Transverse colon (tissue), 4 donors: ENCODE measurements at regions not wholly inside any gene's neighbourhood (a gene's known extent, or its start where the extent isn't known, plus 50 kb on each side); places are given as distances from the start of the nearest gene placed in this dataset.

ENCODE experiments used
- DNase-seq: peaks from one replicate; pipeline ENCODE4 v3.0.0-alpha.2; 2019
- H3K27ac ChIP-seq, 4 donors: fragments of 200-600 bp; sonication (generic); 2 replicates each; pipeline ENCODE4 v1.5.1; 2016 to 2018; ENCODE audit warnings: inconsistent platforms in 4 of 4
- H3K27me3 ChIP-seq: fragments of 200-600 bp; sonication (generic); 2 replicates; pipeline ENCODE4 v1.5.1; 2017; ENCODE audit warnings: inconsistent platforms
- H3K36me3 ChIP-seq, 4 donors: fragments of 200-600 bp; sonication (generic); 2 replicates each; pipeline ENCODE4 v1.5.1; 2017 to 2019; ENCODE audit warnings: inconsistent platforms in 4 of 4
- H3K4me1 ChIP-seq, 4 donors: fragments of 200-600 bp; sonication (generic); 2 replicates each; pipeline ENCODE4 v1.5.1; 2017 to 2020; ENCODE audit warnings: inconsistent platforms in 4 of 4
- H3K4me3 ChIP-seq, 4 donors: fragments of 200-600 bp; sonication (generic); 1 replicate in 1 of 4; 2 replicates in 3 of 4; pipeline versions ENCODE4 v1.5.1 to v1.6.1; 2017 to 2019; ENCODE audit warnings: inconsistent platforms in 4 of 4
- H3K9me3 ChIP-seq, 2 donors: fragments of 200-600 bp; sonication (generic); 2 replicates each; pipeline ENCODE4 v1.5.1; 2017 to 2019; ENCODE audit warnings: inconsistent platforms in 2 of 2
- CTCF ChIP-seq, 5 experiments: fragments of 200-600 bp in 3 of 5; fragments of 450-650 bp in 2 of 5; sonication (generic) in 3 of 5; IDR thresholded peaks; 1 replicate in 2 of 5; 2 replicates in 3 of 5; pipeline ENCODE4 v1.5.1; 2016 to 2017; ENCODE audit warnings: antibody characterized with exemption in 5 of 5, inconsistent platforms in 3 of 5, mild to moderate bottlenecking in 2 of 5, moderate library complexity in 1 of 5
- EP300 ChIP-seq: sonication (generic); formaldehyde crosslinking; IDR thresholded peaks from one replicate; pipeline ENCODE4 v1.6.1; 2017; ENCODE audit warnings: antibody characterized with exemption, low read depth
- POLR2A ChIP-seq: fragments of 450-650 bp; IDR thresholded peaks from one replicate; pipeline ENCODE4 v1.6.1; 2016; ENCODE audit warnings: antibody characterized with exemption, mild to moderate bottlenecking, moderate library complexity
- POLR2AphosphoS5 ChIP-seq, 3 donors: sonication (generic); formaldehyde crosslinking; IDR thresholded peaks; one replicate each; pipeline ENCODE4 v1.6.1; 2016; ENCODE audit warnings: antibody characterized with exemption in 3 of 3
- WGBS, 2 donors: methylation state at CpG; one replicate each; pipeline ENCODE4 v1.1.5; 2018; ENCODE audit warnings: low coverage in 1 of 2; 5-methylcytosine and 5-hydroxymethylcytosine counted together
- in situ Hi-C, 4 donors: fragments of 200-750 bp; cut with MboI; loops; one replicate each; pipeline versions ENCODE4 v1.15.0 to v1.15.1; 2017; ENCODE audit warnings: low sequenced_read_pairs in 3 of 4, low pct_ligation_motif_present in 1 of 4, low pct_unique_long_range_greater_than_20kb in 1 of 4
- intact Hi-C: fragments of 100-400 bp; cut with DNase I; formaldehyde crosslinking; loops from one replicate; pipeline ENCODE4 v1.15.1; 2023; ENCODE audit warnings: low total_unique reads

GRCh38 chr11:106384429-106384828 lies 307.0 kb downstream of the AASDHPPT start:
- no peak for DNase-seq
- Histone ChIP-seq H3K4me1 (no peaks in the 10 kb centered on the region), H3K27me3 (no peaks in the 10 kb centered on the region), H3K27ac (no peak overlapping the region), H3K36me3 (no peaks in the 10 kb centered on the region), H3K4me3 (no peak overlapping the region), H3K9me3 (no peaks in the 10 kb centered on the region)
- intact Hi-C loops (no loop called here), in situ Hi-C loops (no loop called here)
- TF ChIP-seq POLR2AphosphoS5 (IDR thresholded peaks at IDR 0.05) (no peak), EP300 (no peak), POLR2A (no peak), CTCF (IDR thresholded peaks at IDR 0.05) (no peak)
- 72 to 82% methylated on average over 2 of the region's 2 CpGs for WGBS, 2 donors

GRCh38 chr11:106386519-106386918 lies 309.1 kb downstream of the AASDHPPT start:
- TF ChIP-seq POLR2A (no peak), POLR2AphosphoS5 (IDR thresholded peaks at IDR 0.05) (no peak), EP300 (no peak), CTCF (IDR thresholded peaks at IDR 0.05) (no peak)
- Histone ChIP-seq H3K27ac (no peak overlapping the region), H3K4me1 (no peaks in the 10 kb centered on the region), H3K9me3 (no peaks in the 10 kb centered on the region), H3K36me3 (no peaks in the 10 kb centered on the region), H3K4me3 (no peak overlapping the region), H3K27me3 (no peaks in the 10 kb centered on the region)
- WGBS, 2 donors: 63 to 80% methylated on average over 1 to 2 of the region's 2 CpGs
- in situ Hi-C loops (no loop called here), intact Hi-C loops (no loop called here)
- DNase-seq: no peak

- in situ Hi-C loops: no loop called here
These were observed 311.6 kb downstream of the AASDHPPT start for GRCh38 chr11:106389101-106389500.

GRCh38 chr11:106390078-106390477 lies 312.6 kb downstream of the AASDHPPT start:
- H3K27ac ChIP-seq: no peak overlapping the region
- 85% methylated on average over 3 of the region's 3 CpGs; no CpG with 5 or more reads in 1 of the 2 donors for WGBS, 2 donors
- intact Hi-C loops: loop anchor here (5.0 kb wide), 1 partner anchor 1423 kb away; the partner anchor contains the start of gene CASP4

More at GRCh38 chr11:106389101-106389500, 311.6 kb downstream of the AASDHPPT start:
- no peaks in the 10 kb centered on the region for H3K9me3 ChIP-seq
- no peak for DNase-seq
- H3K4me3 ChIP-seq: no peak overlapping the region
- TF ChIP-seq POLR2AphosphoS5 (IDR thresholded peaks at IDR 0.05) (no peak), EP300 (no peak)
- H3K4me1 ChIP-seq: no peaks in the 10 kb centered on the region
- H3K27ac ChIP-seq: no peak overlapping the region
- H3K27me3 ChIP-seq: no peaks in the 10 kb centered on the region
- no peaks in the 10 kb centered on the region for H3K36me3 ChIP-seq
- intact Hi-C loops: no loop called here

More at GRCh38 chr11:106390078-106390477, 312.6 kb downstream of the AASDHPPT start:
- Histone ChIP-seq H3K27me3 (no peaks in the 10 kb centered on the region), H3K36me3 (no peaks in the 10 kb centered on the region), H3K9me3 (no peaks in the 10 kb centered on the region), H3K4me1 (no peaks in the 10 kb centered on the region), H3K4me3 (no peak overlapping the region)
- in situ Hi-C loops: no loop called here
- TF ChIP-seq CTCF (IDR thresholded peaks at IDR 0.05): no peak
- TF ChIP-seq POLR2AphosphoS5 (IDR thresholded peaks at IDR 0.05): no peak
- TF ChIP-seq EP300: no peak
- no peak for TF ChIP-seq POLR2A
- no peak for DNase-seq
